ENCODE measurements at regions not wholly inside any gene's neighbourhood (a gene's known extent, or its start where the extent isn't known, plus 50 kb on each side); places are given as distances from the start of the nearest gene placed in this dataset.

GRCh38 chr2:118670838-118671237 lies 176.6 kb downstream of the EN1 start:
- H3K27ac Mint-ChIP-seq = no peak overlapping the region
- no peak overlapping the region for H3K4me3 Mint-ChIP-seq
- H3K9me3 Mint-ChIP-seq = no peaks in the 10 kb centered on the region

GRCh38 chr2:118670276-118670675 lies 177.2 kb downstream of the EN1 start:
- H3K27me3 Mint-ChIP-seq = peaks cover 12% of the 10 kb centered on the region
- no peaks in the 10 kb centered on the region for H3K4me1 Mint-ChIP-seq (ENCODE audit: low read depth)
- H3K36me3 Mint-ChIP-seq (ENCODE audit: low read depth) = no peaks in the 10 kb centered on the region
- no peak overlapping the region for H3K27ac Mint-ChIP-seq
- H3K4me3 Mint-ChIP-seq = no peak overlapping the region
- no peaks in the 10 kb centered on the region for H3K9me3 Mint-ChIP-seq

More at GRCh38 chr2:118670838-118671237, 176.6 kb downstream of the EN1 start:
- Mint-ChIP-seq H3K4me1 (ENCODE audit: low read depth) (no peaks in the 10 kb centered on the region), H3K36me3 (ENCODE audit: low read depth) (no peaks in the 10 kb centered on the region), H3K27me3 (peaks cover 7% of the 10 kb centered on the region)

GRCh38 chr2:118669654-118670053 lies 177.8 kb downstream of the EN1 start:
- Mint-ChIP-seq H3K4me3 (no peak overlapping the region), H3K27ac (no peak overlapping the region), H3K4me1 (ENCODE audit: low read depth) (no peaks in the 10 kb centered on the region), H3K27me3 (peaks cover 13% of the 10 kb centered on the region), H3K36me3 (ENCODE audit: low read depth) (no peaks in the 10 kb centered on the region), H3K9me3 (no peaks in the 10 kb centered on the region)

- H3K4me1 Mint-ChIP-seq (ENCODE audit: low read depth) = no peaks in the 10 kb centered on the region
- H3K36me3 Mint-ChIP-seq (ENCODE audit: low read depth) = no peaks in the 10 kb centered on the region
- H3K9me3 Mint-ChIP-seq = no peaks in the 10 kb centered on the region
- H3K27me3 Mint-ChIP-seq = peaks cover 13% of the 10 kb centered on the region
- no peak overlapping the region for H3K4me3 Mint-ChIP-seq
- no peak overlapping the region for H3K27ac Mint-ChIP-seq
Measured at GRCh38 chr2:118668431-118669424, 178.7 kb downstream of the EN1 start.

- H3K9me3 Mint-ChIP-seq = no peaks in the 10 kb centered on the region
- no peak overlapping the region for H3K4me3 Mint-ChIP-seq
- peaks cover 13% of the 10 kb centered on the region for H3K27me3 Mint-ChIP-seq
Measured at GRCh38 chr2:118667964-118668363, 179.5 kb downstream of the EN1 start.

GRCh38 chr2:118667348-118667747 lies 180.1 kb downstream of the EN1 start:
- peaks cover 13% of the 10 kb centered on the region for H3K27me3 Mint-ChIP-seq
- no peaks in the 10 kb centered on the region for H3K9me3 Mint-ChIP-seq
- H3K27ac Mint-ChIP-seq = no peak overlapping the region
- H3K36me3 Mint-ChIP-seq (ENCODE audit: low read depth) = no peaks in the 10 kb centered on the region
- H3K4me3 Mint-ChIP-seq = no peak overlapping the region
- H3K4me1 Mint-ChIP-seq (ENCODE audit: low read depth) = no peaks in the 10 kb centered on the region

More at GRCh38 chr2:118667964-118668363, 179.5 kb downstream of the EN1 start:
- Mint-ChIP-seq H3K27ac (no peak overlapping the region), H3K36me3 (ENCODE audit: low read depth) (no peaks in the 10 kb centered on the region), H3K4me1 (ENCODE audit: low read depth) (no peaks in the 10 kb centered on the region)

- H3K9me3 Mint-ChIP-seq = no peaks in the 10 kb centered on the region
- H3K4me1 Mint-ChIP-seq (ENCODE audit: low read depth) = no peaks in the 10 kb centered on the region
Measured at GRCh38 chr2:118665784-118666529, 181.5 kb downstream of the EN1 start.

GRCh38 chr2:118661179-118661578 lies 186.3 kb downstream of the EN1 start:
- H3K4me1 Mint-ChIP-seq (ENCODE audit: low read depth) = no peaks in the 10 kb centered on the region
- no peak overlapping the region for H3K4me3 Mint-ChIP-seq
- no peak overlapping the region for H3K27ac Mint-ChIP-seq
- H3K9me3 Mint-ChIP-seq = no peaks in the 10 kb centered on the region
- peaks cover 10% of the 10 kb centered on the region for H3K27me3 Mint-ChIP-seq
- no peaks in the 10 kb centered on the region for H3K36me3 Mint-ChIP-seq (ENCODE audit: low read depth)

More at GRCh38 chr2:118665784-118666529, 181.5 kb downstream of the EN1 start:
- Mint-ChIP-seq H3K27me3 (peaks cover 10% of the 10 kb centered on the region), H3K36me3 (ENCODE audit: low read depth) (no peaks in the 10 kb centered on the region), H3K4me3 (no peak overlapping the region), H3K27ac (no peak overlapping the region)

GRCh38 chr2:118658596-118659198 lies 188.8 kb downstream of the EN1 start:
- Mint-ChIP-seq H3K27ac (no peak overlapping the region), H3K36me3 (ENCODE audit: low read depth) (no peaks in the 10 kb centered on the region), H3K9me3 (no peaks in the 10 kb centered on the region), H3K4me3 (no peak overlapping the region), H3K4me1 (ENCODE audit: low read depth) (no peaks in the 10 kb centered on the region), H3K27me3 (no peaks in the 10 kb centered on the region)

- no peak overlapping the region for H3K27ac Mint-ChIP-seq
- H3K9me3 Mint-ChIP-seq = no peaks in the 10 kb centered on the region
- H3K36me3 Mint-ChIP-seq (ENCODE audit: low read depth) = no peaks in the 10 kb centered on the region
- H3K4me3 Mint-ChIP-seq = no peak overlapping the region
- no peaks in the 10 kb centered on the region for H3K27me3 Mint-ChIP-seq
- H3K4me1 Mint-ChIP-seq (ENCODE audit: low read depth) = no peaks in the 10 kb centered on the region
Measured at GRCh38 chr2:118657466-118657865, 190.0 kb downstream of the EN1 start.

GRCh38 chr2:118654945-118655344 lies 192.5 kb downstream of the EN1 start:
- Mint-ChIP-seq H3K4me1 (ENCODE audit: low read depth) (no peaks in the 10 kb centered on the region), H3K36me3 (ENCODE audit: low read depth) (no peaks in the 10 kb centered on the region), H3K27me3 (peaks cover 11% of the 10 kb centered on the region), H3K27ac (no peak overlapping the region), H3K4me3 (no peak overlapping the region), H3K9me3 (peaks cover 16% of the 10 kb centered on the region)

- peaks cover 19% of the 10 kb centered on the region for H3K9me3 Mint-ChIP-seq
- H3K4me3 Mint-ChIP-seq = no peak overlapping the region
- H3K4me1 Mint-ChIP-seq (ENCODE audit: low read depth) = no peaks in the 10 kb centered on the region
- H3K27me3 Mint-ChIP-seq = peaks cover 21% of the 10 kb centered on the region
- no peak overlapping the region for H3K27ac Mint-ChIP-seq
- H3K36me3 Mint-ChIP-seq (ENCODE audit: low read depth) = no peaks in the 10 kb centered on the region
Measured at GRCh38 chr2:118650327-118650726, 197.1 kb downstream of the EN1 start.

GRCh38 chr2:118645876-118646275 lies 201.6 kb downstream of the EN1 start:
- H3K4me1 Mint-ChIP-seq (ENCODE audit: low read depth) = no peaks in the 10 kb centered on the region
- no peak overlapping the region for H3K4me3 Mint-ChIP-seq
- H3K27ac Mint-ChIP-seq = no peak overlapping the region
- peaks cover 18% of the 10 kb centered on the region for H3K27me3 Mint-ChIP-seq
- peaks cover 10% of the 10 kb centered on the region for H3K9me3 Mint-ChIP-seq
- no peaks in the 10 kb centered on the region for H3K36me3 Mint-ChIP-seq (ENCODE audit: low read depth)

GRCh38 chr2:118644190-118644589 lies 203.3 kb downstream of the EN1 start:
- Mint-ChIP-seq H3K9me3 (no peaks in the 10 kb centered on the region), H3K27ac (no peak overlapping the region), H3K4me1 (ENCODE audit: low read depth) (no peaks in the 10 kb centered on the region), H3K27me3 (peaks cover 7% of the 10 kb centered on the region), H3K36me3 (ENCODE audit: low read depth) (no peaks in the 10 kb centered on the region), H3K4me3 (no peak overlapping the region)

- no peaks in the 10 kb centered on the region for H3K9me3 Mint-ChIP-seq
- no peak overlapping the region for H3K27ac Mint-ChIP-seq
- no peaks in the 10 kb centered on the region for H3K36me3 Mint-ChIP-seq (ENCODE audit: low read depth)
- H3K4me1 Mint-ChIP-seq (ENCODE audit: low read depth) = no peaks in the 10 kb centered on the region
- H3K27me3 Mint-ChIP-seq = peaks cover 4% of the 10 kb centered on the region
- H3K4me3 Mint-ChIP-seq = no peak overlapping the region
Measured at GRCh38 chr2:118643294-118643693, 204.2 kb downstream of the EN1 start.
